ENCODE measurements at regions not wholly inside any gene's neighbourhood (a gene's known extent, or its start where the extent isn't known, plus 50 kb on each side); places are given as distances from the start of the nearest gene placed in this dataset.

DNA sequence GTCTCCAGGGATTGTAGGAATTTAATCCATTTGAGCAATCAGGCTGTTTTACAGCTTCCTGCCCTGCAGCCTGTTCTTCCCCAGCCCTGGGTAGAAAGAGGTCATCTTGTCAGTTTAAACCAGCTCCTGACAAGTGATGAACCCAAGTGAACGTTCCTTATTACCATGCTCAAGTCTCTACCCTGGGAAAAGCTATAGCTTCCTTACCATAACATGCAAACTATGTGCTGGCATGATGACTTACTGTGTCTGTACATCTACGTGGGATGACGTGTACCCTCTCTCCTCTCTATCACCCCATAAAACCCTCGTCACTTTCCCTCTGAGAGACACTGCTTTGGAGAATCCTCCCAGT is 452.2 kb downstream of the XYLT1 start:
- TF ChIP-seq, protein P1, sequence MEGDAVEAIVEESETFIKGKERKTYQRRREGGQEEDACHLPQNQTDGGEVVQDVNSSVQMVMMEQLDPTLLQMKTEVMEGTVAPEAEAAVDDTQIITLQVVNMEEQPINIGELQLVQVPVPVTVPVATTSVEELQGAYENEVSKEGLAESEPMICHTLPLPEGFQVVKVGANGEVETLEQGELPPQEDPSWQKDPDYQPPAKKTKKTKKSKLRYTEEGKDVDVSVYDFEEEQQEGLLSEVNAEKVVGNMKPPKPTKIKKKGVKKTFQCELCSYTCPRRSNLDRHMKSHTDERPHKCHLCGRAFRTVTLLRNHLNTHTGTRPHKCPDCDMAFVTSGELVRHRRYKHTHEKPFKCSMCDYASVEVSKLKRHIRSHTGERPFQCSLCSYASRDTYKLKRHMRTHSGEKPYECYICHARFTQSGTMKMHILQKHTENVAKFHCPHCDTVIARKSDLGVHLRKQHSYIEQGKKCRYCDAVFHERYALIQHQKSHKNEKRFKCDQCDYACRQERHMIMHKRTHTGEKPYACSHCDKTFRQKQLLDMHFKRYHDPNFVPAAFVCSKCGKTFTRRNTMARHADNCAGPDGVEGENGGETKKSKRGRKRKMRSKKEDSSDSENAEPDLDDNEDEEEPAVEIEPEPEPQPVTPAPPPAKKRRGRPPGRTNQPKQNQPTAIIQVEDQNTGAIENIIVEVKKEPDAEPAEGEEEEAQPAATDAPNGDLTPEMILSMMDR (IDR thresholded peaks at IDR 0.05 in 4 of 5, conservative IDR thresholded peaks at IDR 0.05 in 1 of 5), result no peak
- no peak for TF ChIP-seq POLR2A (IDR thresholded peaks at IDR 0.05)

All from gastrocnemius medialis (tissue), 4 donors.